K562 (cell line): ENCODE measurements at regions not wholly inside any gene's neighbourhood (a gene's known extent, or its start where the extent isn't known, plus 50 kb on each side); places are given as distances from the start of the nearest gene placed in this dataset.

Experiments used
- CEBPB ChIP-seq: fragments of 450-650 bp; IDR thresholded peaks from 2 replicates; pipeline ENCODE4 v1.6.1; 2016; ENCODE audit warnings: missing genetic modification characterization, missing compliant biosample characterization
- EP300 ChIP-seq: IDR thresholded peaks from 2 replicates; pipeline ENCODE4 v1.6.1; 2012; ENCODE audit warnings: low read length, improper control_type of control experiment
- ERF ChIP-seq: fragments of 450-650 bp; formaldehyde crosslinking; IDR thresholded peaks from 2 replicates; pipeline ENCODE4 v1.4.0; 2020; ENCODE audit warnings: mild to moderate bottlenecking, mixed read lengths
- HMG20B ChIP-seq: fragments of 250-450 bp; sonication (Bioruptor Pico); IDR thresholded peaks from 2 replicates; pipeline ENCODE4 v1.5.0; 2021; ENCODE audit warnings: mild to moderate bottlenecking
- MTA3 ChIP-seq: fragments of 450-650 bp; formaldehyde crosslinking; IDR thresholded peaks from 2 replicates; pipeline ENCODE4 v1.6.1; 2017; ENCODE audit warnings: mild to moderate bottlenecking, borderline replicate concordance
- OTX1 ChIP-seq: fragments of 450-650 bp; formaldehyde crosslinking; IDR thresholded peaks from 2 replicates; pipeline ENCODE4 v1.4.0; 2022; ENCODE audit warnings: mild to moderate bottlenecking
- PHB ChIP-seq: fragments of 250-450 bp; sonication (Bioruptor Pico); IDR thresholded peaks from 2 replicates; pipeline ENCODE4 v1.5.0; 2021
- POLR2AphosphoS5 ChIP-seq: IDR thresholded peaks from 2 replicates; pipeline ENCODE4 v1.6.1; 2011; ENCODE audit warnings: mild to moderate bottlenecking, low read depth, low read length, moderate library complexity; ENCODE audit not compliant: control insufficient read depth, insufficient read depth
- ZNF239 ChIP-seq: fragments of 250-450 bp; sonication (Bioruptor Pico); IDR thresholded peaks from 2 replicates; pipeline ENCODE4 v1.4.0; 2020; ENCODE audit warnings: mild to moderate bottlenecking
- TF ChIP-seq, protein P1 (sequence below), 3 experiments: IDR thresholded peaks in 2 of 3; conservative IDR thresholded peaks in 1 of 3; 2 replicates each; pipeline ENCODE4 v1.5.1; 2011 to 2012; ENCODE audit warnings: low read length in 3 of 3, mild to moderate bottlenecking in 3 of 3, control low read depth in 2 of 3, improper control_type of control experiment in 1 of 3, inconsistent platforms in 1 of 3, low read depth in 1 of 3, mixed read lengths in 1 of 3, moderate library complexity in 1 of 3; ENCODE audit not compliant: insufficient read depth in 2 of 3

- no peak for TF ChIP-seq ERF (CRISPR knock-in tag)
- no peak for TF ChIP-seq CEBPB (tag)
- no peak for TF ChIP-seq OTX1 (CRISPR knock-in tag)
- no peak for TF ChIP-seq ZNF239 (CRISPR knock-in tag)
- no peak for TF ChIP-seq PHB (CRISPR knock-in tag)
- TF ChIP-seq EP300, result no peak
- TF ChIP-seq POLR2AphosphoS5, result no peak
- TF ChIP-seq MTA3, result no peak
- TF ChIP-seq, protein P1, sequence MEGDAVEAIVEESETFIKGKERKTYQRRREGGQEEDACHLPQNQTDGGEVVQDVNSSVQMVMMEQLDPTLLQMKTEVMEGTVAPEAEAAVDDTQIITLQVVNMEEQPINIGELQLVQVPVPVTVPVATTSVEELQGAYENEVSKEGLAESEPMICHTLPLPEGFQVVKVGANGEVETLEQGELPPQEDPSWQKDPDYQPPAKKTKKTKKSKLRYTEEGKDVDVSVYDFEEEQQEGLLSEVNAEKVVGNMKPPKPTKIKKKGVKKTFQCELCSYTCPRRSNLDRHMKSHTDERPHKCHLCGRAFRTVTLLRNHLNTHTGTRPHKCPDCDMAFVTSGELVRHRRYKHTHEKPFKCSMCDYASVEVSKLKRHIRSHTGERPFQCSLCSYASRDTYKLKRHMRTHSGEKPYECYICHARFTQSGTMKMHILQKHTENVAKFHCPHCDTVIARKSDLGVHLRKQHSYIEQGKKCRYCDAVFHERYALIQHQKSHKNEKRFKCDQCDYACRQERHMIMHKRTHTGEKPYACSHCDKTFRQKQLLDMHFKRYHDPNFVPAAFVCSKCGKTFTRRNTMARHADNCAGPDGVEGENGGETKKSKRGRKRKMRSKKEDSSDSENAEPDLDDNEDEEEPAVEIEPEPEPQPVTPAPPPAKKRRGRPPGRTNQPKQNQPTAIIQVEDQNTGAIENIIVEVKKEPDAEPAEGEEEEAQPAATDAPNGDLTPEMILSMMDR (IDR thresholded peaks at IDR 0.05 in 2 of 3, conservative IDR thresholded peaks at IDR 0.05 in 1 of 3; ENCODE audit: insufficient read depth in 2 of 3, low read depth in 1 of 3, low read length in 3 of 3), result no peak
- no peak for TF ChIP-seq HMG20B (CRISPR knock-in tag)
These were observed 1468.6 kb upstream of the SLC10A2 start for GRCh38 chr13:104534847-104535246.
